ENCODE measurements at regions not wholly inside any gene's neighbourhood (a gene's known extent, or its start where the extent isn't known, plus 50 kb on each side); places are given as distances from the start of the nearest gene placed in this dataset.

DNA sequence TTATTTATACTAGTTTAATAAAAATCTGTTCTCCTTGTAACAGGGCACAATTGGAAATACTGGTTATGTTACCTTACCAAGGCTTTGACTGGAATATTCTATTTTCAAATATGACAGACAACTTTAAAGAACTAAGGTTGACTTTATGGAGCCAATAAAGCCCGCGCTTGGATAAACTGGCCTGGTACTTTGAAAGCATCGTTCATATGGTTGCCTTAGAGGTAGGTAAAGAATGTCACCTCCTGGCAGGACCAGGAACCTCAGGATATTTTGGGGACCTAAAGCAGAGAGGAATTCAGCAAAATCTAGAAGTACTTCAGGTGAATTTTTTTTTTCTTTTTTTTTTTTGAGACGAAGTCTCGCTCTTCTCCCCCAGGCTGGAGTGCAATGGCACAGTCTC lies 71.2 kb upstream of the CREB1 start:
- TF ChIP-seq POLR2AphosphoS5 (IDR thresholded peaks at IDR 0.05; ENCODE audit: low read depth, low read length), result no peak
- TF ChIP-seq TAF1 (IDR thresholded peaks at IDR 0.05; ENCODE audit: borderline replicate concordance, insufficient read depth, low read length), result no peak
- TF ChIP-seq, protein P1, sequence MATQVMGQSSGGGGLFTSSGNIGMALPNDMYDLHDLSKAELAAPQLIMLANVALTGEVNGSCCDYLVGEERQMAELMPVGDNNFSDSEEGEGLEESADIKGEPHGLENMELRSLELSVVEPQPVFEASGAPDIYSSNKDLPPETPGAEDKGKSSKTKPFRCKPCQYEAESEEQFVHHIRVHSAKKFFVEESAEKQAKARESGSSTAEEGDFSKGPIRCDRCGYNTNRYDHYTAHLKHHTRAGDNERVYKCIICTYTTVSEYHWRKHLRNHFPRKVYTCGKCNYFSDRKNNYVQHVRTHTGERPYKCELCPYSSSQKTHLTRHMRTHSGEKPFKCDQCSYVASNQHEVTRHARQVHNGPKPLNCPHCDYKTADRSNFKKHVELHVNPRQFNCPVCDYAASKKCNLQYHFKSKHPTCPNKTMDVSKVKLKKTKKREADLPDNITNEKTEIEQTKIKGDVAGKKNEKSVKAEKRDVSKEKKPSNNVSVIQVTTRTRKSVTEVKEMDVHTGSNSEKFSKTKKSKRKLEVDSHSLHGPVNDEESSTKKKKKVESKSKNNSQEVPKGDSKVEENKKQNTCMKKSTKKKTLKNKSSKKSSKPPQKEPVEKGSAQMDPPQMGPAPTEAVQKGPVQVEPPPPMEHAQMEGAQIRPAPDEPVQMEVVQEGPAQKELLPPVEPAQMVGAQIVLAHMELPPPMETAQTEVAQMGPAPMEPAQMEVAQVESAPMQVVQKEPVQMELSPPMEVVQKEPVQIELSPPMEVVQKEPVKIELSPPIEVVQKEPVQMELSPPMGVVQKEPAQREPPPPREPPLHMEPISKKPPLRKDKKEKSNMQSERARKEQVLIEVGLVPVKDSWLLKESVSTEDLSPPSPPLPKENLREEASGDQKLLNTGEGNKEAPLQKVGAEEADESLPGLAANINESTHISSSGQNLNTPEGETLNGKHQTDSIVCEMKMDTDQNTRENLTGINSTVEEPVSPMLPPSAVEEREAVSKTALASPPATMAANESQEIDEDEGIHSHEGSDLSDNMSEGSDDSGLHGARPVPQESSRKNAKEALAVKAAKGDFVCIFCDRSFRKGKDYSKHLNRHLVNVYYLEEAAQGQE (IDR thresholded peaks at IDR 0.05; ENCODE audit: insufficient read depth in 1 of 2, low read depth in 2 of 2, low read length in 2 of 2), result no peak
- no peak for TF ChIP-seq SIN3A (IDR thresholded peaks at IDR 0.05; ENCODE audit: borderline replicate concordance, insufficient read depth, low read length)
